LNCAP (cell line): ENCODE measurements at regions not wholly inside any gene's neighbourhood (a gene's known extent, or its start where the extent isn't known, plus 50 kb on each side); places are given as distances from the start of the nearest gene placed in this dataset.

Experiments
- CTCF ChIP-seq: fragments of 450-650 bp; IDR thresholded peaks from 2 replicates; pipeline ENCODE4 v1.5.1; 2017; ENCODE audit warnings: mild to moderate bottlenecking

- no peak for TF ChIP-seq CTCF
Observed at GRCh38 chr4:52260514-52261210, 209.6 kb downstream of the SPATA18 start.

GRCh38 chr4:52263607-52264006 is 212.5 kb downstream of the SPATA18 start:
- no peak for TF ChIP-seq CTCF

- TF ChIP-seq CTCF = no peak
Observed at GRCh38 chr4:52265781-52266525, 214.8 kb downstream of the SPATA18 start.

- TF ChIP-seq CTCF = no peak
Observed at GRCh38 chr4:52266537-52267137, 215.5 kb downstream of the SPATA18 start.

GRCh38 chr4:52269761-52270160 is 218.7 kb downstream of the SPATA18 start:
- no peak for TF ChIP-seq CTCF

- TF ChIP-seq CTCF = no peak
Observed at GRCh38 chr4:52273885-52274284, 222.8 kb downstream of the SPATA18 start.

- TF ChIP-seq CTCF = no peak
Observed at GRCh38 chr4:52288212-52288855, 237.2 kb downstream of the SPATA18 start.
